SK-N-SH (cell line): ENCODE measurements at regions not wholly inside any gene's neighbourhood (a gene's known extent, or its start where the extent isn't known, plus 50 kb on each side); places are given as distances from the start of the nearest gene placed in this dataset.

Experiments used
- CTCF ChIA-PET: fragments of 300-600, 350-600 bp; formaldehyde crosslinking; extraction: SDS; loops from one replicate; lab custom pipeline; 2021; lab: Yijun Ruan, JAX
- POLR2A ChIA-PET: fragments of 350-600 bp; sonication (Branson Sonifier 250); formaldehyde crosslinking; extraction: SDS; loops from one replicate; lab custom pipeline; 2020; ENCODE audit warnings: antibody characterized with exemption, inconsistent platforms; lab: Yijun Ruan, JAX
- DNase-seq: peaks from one replicate; pipeline ENCODE4 v3.0.0; 2012
- H2AFZ ChIP-seq: fragments of 200-600 bp; sonication (generic); 2 replicates; pipeline ENCODE4 v1.8.1; 2016; ENCODE audit warnings: antibody characterized with exemption, mild to moderate bottlenecking, low read depth
- H3F3A ChIP-seq: fragments of 200-600 bp; sonication (generic); replicated peaks from 2 replicates; pipeline ENCODE3; 2016; ENCODE audit warnings: antibody characterized with exemption, mild to moderate bottlenecking; ENCODE audit not compliant: insufficient read depth
- H3K27ac ChIP-seq, 2 experiments: fragments of 200-500 bp in 1 of 2; fragments of 200-600 bp in 1 of 2; sonication (Bioruptor generic) in 1 of 2; sonication (generic), shearing (Covaris generic) in 1 of 2; 2 replicates each; pipeline versions ENCODE4 v1.5.1 to v1.6.1; 2014 to 2016; ENCODE audit warnings: low read depth in 2 of 2, inconsistent platforms in 1 of 2, low read length in 1 of 2, mild to moderate bottlenecking in 1 of 2, mixed read lengths in 1 of 2
- H3K27me3 ChIP-seq: fragments of 200-600 bp; sonication (generic), shearing (Covaris generic); 2 replicates; pipeline ENCODE4 v1.6.1; 2016; ENCODE audit warnings: mixed run types; ENCODE audit not compliant: insufficient read depth
- H3K36me3 ChIP-seq, 2 experiments: fragments of 200-500 bp in 1 of 2; fragments of 200-600 bp in 1 of 2; sonication (Bioruptor generic) in 1 of 2; sonication (generic) in 1 of 2; replicated peaks in 1 of 2; 2 replicates each; pipeline versions ENCODE3 to v1.5.1; 2014 to 2016; ENCODE audit warnings: low read length in 1 of 2, mild to moderate bottlenecking in 1 of 2; ENCODE audit not compliant: insufficient read depth in 2 of 2, control insufficient read depth in 1 of 2
- H3K4me1 ChIP-seq, 2 experiments: fragments of 200-500 bp in 1 of 2; fragments of 200-600 bp in 1 of 2; sonication (Bioruptor generic) in 1 of 2; sonication (generic), shearing (Covaris generic) in 1 of 2; 2 replicates each; pipeline versions ENCODE4 v1.5.1 to v1.6.1; 2014 to 2016; ENCODE audit warnings: low read depth in 1 of 2, low read length in 1 of 2, mixed run types in 1 of 2; ENCODE audit not compliant: insufficient read depth in 2 of 2, control insufficient read depth in 1 of 2
- H3K4me2 ChIP-seq: fragments of 200-600 bp; sonication (generic), shearing (Covaris generic); 2 replicates; pipeline ENCODE4 v1.6.1; 2017; ENCODE audit warnings: mixed run types
- H3K4me3 ChIP-seq, 2 experiments: fragments of 200-500 bp in 1 of 2; fragments of 200-600 bp in 1 of 2; sonication (Bioruptor generic) in 1 of 2; sonication (generic), shearing (Covaris generic) in 1 of 2; 2 replicates each; pipeline versions ENCODE4 v1.5.1 to v1.8.1; 2014 to 2016; ENCODE audit warnings: low read depth in 2 of 2, inconsistent platforms in 1 of 2, low read length in 1 of 2, mild to moderate bottlenecking in 1 of 2, mixed read lengths in 1 of 2, moderate library complexity in 1 of 2
- H3K79me2 ChIP-seq: fragments of 200-600 bp; sonication (generic); 2 replicates; pipeline ENCODE4 v1.8.1; 2017; ENCODE audit warnings: mild to moderate bottlenecking; ENCODE audit not compliant: insufficient read depth
- H3K9ac ChIP-seq: fragments of 200-600 bp; sonication (generic); 2 replicates; pipeline ENCODE4 v1.6.1; 2017; ENCODE audit warnings: mixed run types
- H3K9me2 ChIP-seq: fragments of 200-600 bp; sonication (generic); 2 replicates; pipeline ENCODE4 v1.6.1; 2017; ENCODE audit warnings: mixed run types
- H3K9me3 ChIP-seq: fragments of 200-600 bp; sonication (generic); 2 replicates; pipeline ENCODE4 v1.6.1; 2017; ENCODE audit warnings: mixed run types, mild to moderate bottlenecking, moderate library complexity
- H4K20me1 ChIP-seq: fragments of 200-600 bp; sonication (generic); 2 replicates; pipeline ENCODE4 v1.6.1; 2017; ENCODE audit warnings: mild to moderate bottlenecking, mixed run types; ENCODE audit not compliant: insufficient read depth
- CHD2 ChIP-seq: fragments of 150-350 bp; IDR thresholded peaks from 2 replicates; pipeline ENCODE4 v1.6.1; 2018; ENCODE audit warnings: low read length; ENCODE audit not compliant: partially characterized antibody
- EP300 ChIP-seq, 2 experiments: IDR thresholded peaks; 2 replicates each; pipeline versions ENCODE4 v1.4.0 to v1.6.1; 2012; ENCODE audit warnings: borderline replicate concordance in 1 of 2, low read depth in 1 of 2, low read length in 1 of 2
- FOXM1 ChIP-seq: IDR thresholded peaks from 2 replicates; pipeline ENCODE4 v1.4.0; 2012; ENCODE audit warnings: low read depth, mild to moderate bottlenecking
- GABPA ChIP-seq: IDR thresholded peaks from 2 replicates; pipeline ENCODE4 v1.4.0; 2012; ENCODE audit warnings: low read depth, mild to moderate bottlenecking
- GATA2 ChIP-seq: sonication (generic); formaldehyde crosslinking; IDR thresholded peaks from 2 replicates; pipeline ENCODE4 v1.5.0; 2020; ENCODE audit warnings: mild to moderate bottlenecking, missing genetic modification reagents
- JUND ChIP-seq: IDR thresholded peaks from 2 replicates; pipeline ENCODE4 v1.4.0; 2012
- NRF1 ChIP-seq: IDR thresholded peaks from 2 replicates; pipeline ENCODE4 v1.6.1; 2012; ENCODE audit warnings: low read depth, mild to moderate bottlenecking, low read length
- POLR2AphosphoS5 ChIP-seq: IDR thresholded peaks from 2 replicates; pipeline ENCODE4 v1.6.1; 2012; ENCODE audit warnings: low read depth, low read length
- RAD21 ChIP-seq: IDR thresholded peaks from 2 replicates; pipeline ENCODE4 v1.6.1; 2012; ENCODE audit warnings: mild to moderate bottlenecking, low read length
- RCOR1 ChIP-seq: fragments of 150-350 bp; IDR thresholded peaks from 2 replicates; pipeline ENCODE4 v1.6.1; 2017; ENCODE audit warnings: antibody characterized with exemption, low read length
- RFX5 ChIP-seq: IDR thresholded peaks from 2 replicates; pipeline ENCODE4 v1.6.1; 2012; ENCODE audit warnings: mild to moderate bottlenecking, improper control_type of control experiment, low read length
- TAF1 ChIP-seq: IDR thresholded peaks from 2 replicates; pipeline ENCODE4 v1.6.1; 2012; ENCODE audit warnings: low read depth, mild to moderate bottlenecking, low read length, moderate library complexity, borderline replicate concordance
- USF1 ChIP-seq: IDR thresholded peaks from 2 replicates; pipeline ENCODE4 v1.4.0; 2012; ENCODE audit warnings: low read depth, borderline replicate concordance
- WGBS: methylation state at CpG from one replicate; pipeline ENCODE4 v1.1.6; 2017; ENCODE audit warnings: low lambda C conversion rate; 5-methylcytosine and 5-hydroxymethylcytosine counted together
- TF ChIP-seq, protein P1 (sequence below): IDR thresholded peaks from 2 replicates; pipeline ENCODE4 v1.6.1; 2012; ENCODE audit warnings: mild to moderate bottlenecking, low read depth, low read length, moderate library complexity
- TF ChIP-seq, protein P2 (sequence below): IDR thresholded peaks from 2 replicates; pipeline ENCODE4 v1.4.0; 2012; ENCODE audit warnings: low read depth, borderline replicate concordance
- TF ChIP-seq, protein P3 (sequence below): fragments of 150-350 bp; IDR thresholded peaks from 2 replicates; pipeline ENCODE4 v1.6.1; 2016; ENCODE audit warnings: mild to moderate bottlenecking, low read depth, low read length

GRCh38 chr5:171592076-171592475 is 172.6 kb downstream of the FGF18 start (continued):
- TF ChIP-seq TAF1: no peak
- TF ChIP-seq POLR2AphosphoS5: no peak
- no peak for TF ChIP-seq NRF1

DNA sequence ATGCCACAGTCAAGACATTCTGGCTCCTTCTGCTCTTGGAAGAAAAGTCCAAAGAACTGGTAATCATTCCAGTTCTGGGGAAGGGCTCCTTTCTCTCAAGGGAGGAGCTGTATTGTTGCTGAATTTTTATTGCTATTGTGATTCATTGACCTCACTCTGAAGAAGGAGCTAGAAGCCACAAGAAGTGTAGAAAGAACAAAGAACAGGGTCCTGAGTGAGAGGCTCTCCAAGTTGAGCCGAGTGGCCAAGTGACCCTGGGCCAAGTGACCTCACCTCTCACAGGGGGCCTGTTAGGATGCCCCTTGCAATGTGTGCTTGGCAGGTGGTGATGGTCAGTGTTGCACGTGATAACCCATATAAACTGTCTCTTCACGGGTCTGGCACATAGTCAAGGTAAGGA is 173.3 kb downstream of the FGF18 start:
- Histone ChIP-seq H3K79me2 (no peaks in the 10 kb centered on the region), H3K36me3 (no peaks in the 10 kb centered on the region), H2AFZ (no peak overlapping the region), H3K4me2 (no peak overlapping the region), H3K9me2 (no peaks in the 10 kb centered on the region), H3K27ac (no peak overlapping the region), H3K27me3 (no peaks in the 10 kb centered on the region; the same call in 1 of the 2 replicates), H3F3A (no peaks in the 10 kb centered on the region), H3K4me3 (no peak overlapping the region), H3K4me1 (no peaks in the 10 kb centered on the region), H4K20me1 (no peaks in the 10 kb centered on the region), H3K9me3 (no peaks in the 10 kb centered on the region), H3K9ac (no peak overlapping the region)
- DNase-seq: no peak
- ChIA-PET POLR2A (no interaction called here), CTCF (no interaction called here)
- 50% methylated on average over 3 of the region's 3 CpGs for WGBS
- TF ChIP-seq EP300 (IDR thresholded peaks at IDR 0.05; ENCODE audit: borderline replicate concordance in 1 of 2, low read depth in 1 of 2, low read length in 1 of 2): no peak
- TF ChIP-seq JUND: no peak
- TF ChIP-seq NRF1: no peak
- no peak for TF ChIP-seq GABPA
- TF ChIP-seq, protein P1, sequence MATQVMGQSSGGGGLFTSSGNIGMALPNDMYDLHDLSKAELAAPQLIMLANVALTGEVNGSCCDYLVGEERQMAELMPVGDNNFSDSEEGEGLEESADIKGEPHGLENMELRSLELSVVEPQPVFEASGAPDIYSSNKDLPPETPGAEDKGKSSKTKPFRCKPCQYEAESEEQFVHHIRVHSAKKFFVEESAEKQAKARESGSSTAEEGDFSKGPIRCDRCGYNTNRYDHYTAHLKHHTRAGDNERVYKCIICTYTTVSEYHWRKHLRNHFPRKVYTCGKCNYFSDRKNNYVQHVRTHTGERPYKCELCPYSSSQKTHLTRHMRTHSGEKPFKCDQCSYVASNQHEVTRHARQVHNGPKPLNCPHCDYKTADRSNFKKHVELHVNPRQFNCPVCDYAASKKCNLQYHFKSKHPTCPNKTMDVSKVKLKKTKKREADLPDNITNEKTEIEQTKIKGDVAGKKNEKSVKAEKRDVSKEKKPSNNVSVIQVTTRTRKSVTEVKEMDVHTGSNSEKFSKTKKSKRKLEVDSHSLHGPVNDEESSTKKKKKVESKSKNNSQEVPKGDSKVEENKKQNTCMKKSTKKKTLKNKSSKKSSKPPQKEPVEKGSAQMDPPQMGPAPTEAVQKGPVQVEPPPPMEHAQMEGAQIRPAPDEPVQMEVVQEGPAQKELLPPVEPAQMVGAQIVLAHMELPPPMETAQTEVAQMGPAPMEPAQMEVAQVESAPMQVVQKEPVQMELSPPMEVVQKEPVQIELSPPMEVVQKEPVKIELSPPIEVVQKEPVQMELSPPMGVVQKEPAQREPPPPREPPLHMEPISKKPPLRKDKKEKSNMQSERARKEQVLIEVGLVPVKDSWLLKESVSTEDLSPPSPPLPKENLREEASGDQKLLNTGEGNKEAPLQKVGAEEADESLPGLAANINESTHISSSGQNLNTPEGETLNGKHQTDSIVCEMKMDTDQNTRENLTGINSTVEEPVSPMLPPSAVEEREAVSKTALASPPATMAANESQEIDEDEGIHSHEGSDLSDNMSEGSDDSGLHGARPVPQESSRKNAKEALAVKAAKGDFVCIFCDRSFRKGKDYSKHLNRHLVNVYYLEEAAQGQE: no peak
- TF ChIP-seq GATA2 (CRISPR knock-in tag): no peak
- TF ChIP-seq, protein P2, sequence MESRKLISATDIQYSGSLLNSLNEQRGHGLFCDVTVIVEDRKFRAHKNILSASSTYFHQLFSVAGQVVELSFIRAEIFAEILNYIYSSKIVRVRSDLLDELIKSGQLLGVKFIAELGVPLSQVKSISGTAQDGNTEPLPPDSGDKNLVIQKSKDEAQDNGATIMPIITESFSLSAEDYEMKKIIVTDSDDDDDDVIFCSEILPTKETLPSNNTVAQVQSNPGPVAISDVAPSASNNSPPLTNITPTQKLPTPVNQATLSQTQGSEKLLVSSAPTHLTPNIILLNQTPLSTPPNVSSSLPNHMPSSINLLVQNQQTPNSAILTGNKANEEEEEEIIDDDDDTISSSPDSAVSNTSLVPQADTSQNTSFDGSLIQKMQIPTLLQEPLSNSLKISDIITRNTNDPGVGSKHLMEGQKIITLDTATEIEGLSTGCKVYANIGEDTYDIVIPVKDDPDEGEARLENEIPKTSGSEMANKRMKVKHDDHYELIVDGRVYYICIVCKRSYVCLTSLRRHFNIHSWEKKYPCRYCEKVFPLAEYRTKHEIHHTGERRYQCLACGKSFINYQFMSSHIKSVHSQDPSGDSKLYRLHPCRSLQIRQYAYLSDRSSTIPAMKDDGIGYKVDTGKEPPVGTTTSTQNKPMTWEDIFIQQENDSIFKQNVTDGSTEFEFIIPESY: no peak
- TF ChIP-seq RFX5: no peak
- no peak for TF ChIP-seq CHD2
- TF ChIP-seq RAD21: no peak
- TF ChIP-seq, protein P3, sequence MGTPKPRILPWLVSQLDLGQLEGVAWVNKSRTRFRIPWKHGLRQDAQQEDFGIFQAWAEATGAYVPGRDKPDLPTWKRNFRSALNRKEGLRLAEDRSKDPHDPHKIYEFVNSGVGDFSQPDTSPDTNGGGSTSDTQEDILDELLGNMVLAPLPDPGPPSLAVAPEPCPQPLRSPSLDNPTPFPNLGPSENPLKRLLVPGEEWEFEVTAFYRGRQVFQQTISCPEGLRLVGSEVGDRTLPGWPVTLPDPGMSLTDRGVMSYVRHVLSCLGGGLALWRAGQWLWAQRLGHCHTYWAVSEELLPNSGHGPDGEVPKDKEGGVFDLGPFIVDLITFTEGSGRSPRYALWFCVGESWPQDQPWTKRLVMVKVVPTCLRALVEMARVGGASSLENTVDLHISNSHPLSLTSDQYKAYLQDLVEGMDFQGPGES: no peak
- TF ChIP-seq FOXM1: no peak
- no peak for TF ChIP-seq USF1
- TF ChIP-seq RCOR1: no peak
